Colonic mucosa (tissue), 4 donors: ENCODE measurements at regions not wholly inside any gene's neighbourhood (a gene's known extent, or its start where the extent isn't known, plus 50 kb on each side); places are given as distances from the start of the nearest gene placed in this dataset.
"Not testable (repeated sequence)": the region's sequence is repeated elsewhere in the genome, so short reads cannot be mapped to it uniquely, and the experiment has no call there.

Source experiments
- DNase-seq: peaks from one replicate; pipeline ENCODE4 v3.0.0-alpha.2; 2020
- H3K27ac ChIP-seq: fragments of 200-600 bp; one replicate; pipeline ENCODE4 v1.8.0; 2021
- H3K27me3 ChIP-seq: fragments of 200-600 bp; one replicate; pipeline ENCODE4 v1.8.0; 2021
- H3K36me3 ChIP-seq: fragments of 200-600 bp; one replicate; pipeline ENCODE4 v1.8.0; 2021
- H3K4me1 ChIP-seq: fragments of 200-600 bp; one replicate; pipeline ENCODE4 v1.8.0; 2021; ENCODE audit warnings: mild to moderate bottlenecking
- H3K4me3 ChIP-seq: fragments of 200-600 bp; one replicate; pipeline ENCODE4 v1.8.0; 2021
- H3K9ac ChIP-seq, 2 donors: one replicate each; pipeline ENCODE4 v1.7.0; 2013; ENCODE audit warnings: control low read depth in 2 of 2, low read depth in 2 of 2, low read length in 2 of 2
- H3K9me3 ChIP-seq: fragments of 200-600 bp; one replicate; pipeline ENCODE4 v1.8.0; 2021
- intact Hi-C: fragments of 100-400 bp; cut with DNase I; formaldehyde crosslinking; loops from one replicate; pipeline ENCODE4 v1.14.1; 2022
- TF ChIP-seq, protein P1 (sequence below): fragments of 200-600 bp; IDR thresholded peaks from one replicate; pipeline ENCODE4 v1.8.0; 2022; ENCODE audit warnings: antibody characterized with exemption, mild to moderate bottlenecking
- donor health status: healthy.
- donor health status: DM: no; HTN: no; CAD: no.
- donor health status: DM: no; HTN: no; CAD: no.

DNA sequence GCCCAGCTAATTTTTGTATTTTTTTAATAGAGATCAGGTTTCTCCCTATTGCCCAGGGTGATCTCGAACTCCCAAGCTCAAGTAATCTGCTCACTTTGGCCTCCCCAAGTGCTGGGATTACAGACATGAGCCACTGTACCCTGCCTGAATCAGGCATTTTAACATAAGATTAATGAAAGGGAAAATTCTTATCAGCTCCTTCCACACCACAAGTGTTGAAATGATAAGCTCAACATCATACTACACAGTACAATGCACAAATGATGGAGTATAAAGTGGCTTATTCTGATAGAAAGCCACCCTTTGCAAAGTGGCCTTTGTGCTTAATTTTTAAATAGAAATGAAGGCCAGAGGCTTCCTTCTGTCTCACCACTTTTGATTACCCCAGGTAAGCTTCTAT, 71.3 kb upstream of the MCHR2 start:
- intact Hi-C loops = no loop called here
- H3K4me3 ChIP-seq = no peak overlapping the region

GRCh38 chr6:100062621-100063020, 68.6 kb upstream of the MCHR2 start:
- Histone ChIP-seq H3K36me3 (no peaks in the 10 kb centered on the region), H3K9me3 (no peaks in the 10 kb centered on the region), H3K27me3 (no peaks in the 10 kb centered on the region), H3K4me3 (no peak overlapping the region), H3K4me1 (no peaks in the 10 kb centered on the region), H3K9ac (no peak overlapping the region), H3K27ac (no peak overlapping the region)
- TF ChIP-seq, protein P1, sequence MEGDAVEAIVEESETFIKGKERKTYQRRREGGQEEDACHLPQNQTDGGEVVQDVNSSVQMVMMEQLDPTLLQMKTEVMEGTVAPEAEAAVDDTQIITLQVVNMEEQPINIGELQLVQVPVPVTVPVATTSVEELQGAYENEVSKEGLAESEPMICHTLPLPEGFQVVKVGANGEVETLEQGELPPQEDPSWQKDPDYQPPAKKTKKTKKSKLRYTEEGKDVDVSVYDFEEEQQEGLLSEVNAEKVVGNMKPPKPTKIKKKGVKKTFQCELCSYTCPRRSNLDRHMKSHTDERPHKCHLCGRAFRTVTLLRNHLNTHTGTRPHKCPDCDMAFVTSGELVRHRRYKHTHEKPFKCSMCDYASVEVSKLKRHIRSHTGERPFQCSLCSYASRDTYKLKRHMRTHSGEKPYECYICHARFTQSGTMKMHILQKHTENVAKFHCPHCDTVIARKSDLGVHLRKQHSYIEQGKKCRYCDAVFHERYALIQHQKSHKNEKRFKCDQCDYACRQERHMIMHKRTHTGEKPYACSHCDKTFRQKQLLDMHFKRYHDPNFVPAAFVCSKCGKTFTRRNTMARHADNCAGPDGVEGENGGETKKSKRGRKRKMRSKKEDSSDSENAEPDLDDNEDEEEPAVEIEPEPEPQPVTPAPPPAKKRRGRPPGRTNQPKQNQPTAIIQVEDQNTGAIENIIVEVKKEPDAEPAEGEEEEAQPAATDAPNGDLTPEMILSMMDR = no peak
- no peak for DNase-seq
- intact Hi-C loops = no loop called here

More for the DNA sequence above, 71.3 kb upstream of the MCHR2 start:
- Histone ChIP-seq H3K9ac (no peak overlapping the region), H3K4me1 (no peaks in the 10 kb centered on the region), H3K27ac (no peak overlapping the region), H3K27me3 (no peaks in the 10 kb centered on the region), H3K9me3 (no peaks in the 10 kb centered on the region), H3K36me3 (no peaks in the 10 kb centered on the region)
- TF ChIP-seq, protein P1 = no peak
- no peak for DNase-seq

DNA sequence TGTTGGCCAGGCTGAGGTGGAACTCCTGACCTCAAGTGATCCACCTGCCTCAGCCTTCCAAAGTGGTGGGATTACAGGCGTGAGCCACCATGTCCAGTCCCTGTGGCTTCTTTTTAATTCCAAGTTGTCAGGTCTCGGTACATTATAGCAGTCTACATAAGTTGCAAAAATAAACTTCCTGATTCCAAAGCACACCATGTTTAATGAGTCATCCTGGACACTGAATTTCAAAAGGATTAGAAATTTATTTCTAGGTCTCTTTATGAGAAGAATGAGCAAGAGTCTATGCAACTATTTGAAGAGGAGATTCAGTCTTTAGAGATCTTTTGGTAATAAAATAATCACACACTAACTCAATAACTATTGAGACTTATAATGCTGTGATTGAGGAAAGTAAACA, 63.9 kb upstream of the MCHR2 start:
- no peak overlapping the region for H3K27ac ChIP-seq
- TF ChIP-seq, protein P1 = no peak
- H3K36me3 ChIP-seq = no peaks in the 10 kb centered on the region
- intact Hi-C loops = no loop called here
- H3K27me3 ChIP-seq = no peaks in the 10 kb centered on the region
- no peaks in the 10 kb centered on the region for H3K4me1 ChIP-seq
- H3K9ac ChIP-seq = no peak overlapping the region
- H3K4me3 ChIP-seq = no peak overlapping the region
- DNase-seq = no peak
- H3K9me3 ChIP-seq = no peaks in the 10 kb centered on the region

- Histone ChIP-seq H3K4me3 (no peak overlapping the region), H3K9ac (no peak overlapping the region), H3K9me3 (no peaks in the 10 kb centered on the region), H3K27me3 (no peaks in the 10 kb centered on the region), H3K4me1 (no peaks in the 10 kb centered on the region), H3K27ac (no peak overlapping the region), H3K36me3 (no peaks in the 10 kb centered on the region)
- intact Hi-C loops = no loop called here
- TF ChIP-seq, protein P1 = no peak
- no peak for DNase-seq
Measured at GRCh38 chr6:100050550-100050949, 56.5 kb upstream of the MCHR2 start.

DNA sequence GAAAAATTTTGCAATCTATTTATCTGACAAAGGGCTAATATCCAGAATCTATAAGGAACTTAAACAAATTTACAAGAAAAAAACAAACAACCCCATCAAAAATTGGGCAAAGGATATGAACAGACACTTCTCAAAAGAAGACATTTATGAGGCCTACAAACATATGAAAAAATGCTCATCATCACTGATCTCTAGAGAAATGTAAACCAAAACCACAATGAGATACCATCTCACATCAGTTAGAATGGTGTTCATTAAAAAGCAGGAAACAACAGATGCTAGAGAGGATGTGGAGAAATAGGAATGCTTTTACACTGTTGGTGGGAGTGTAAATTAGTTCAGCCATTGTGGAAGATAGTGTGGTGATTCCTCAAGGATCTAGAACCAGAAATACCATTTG, 49.9 kb upstream of the MCHR2 start:
- DNase-seq, H3K27me3 ChIP-seq, H3K9ac ChIP-seq, H3K4me3 ChIP-seq, H3K9me3 ChIP-seq, H3K27ac ChIP-seq, H3K4me1 ChIP-seq, H3K36me3 ChIP-seq, intact Hi-C loops: not testable (repeated sequence)
